GM20000 (cell line): ENCODE measurements at regions not wholly inside any gene's neighbourhood (a gene's known extent, or its start where the extent isn't known, plus 50 kb on each side); places are given as distances from the start of the nearest gene placed in this dataset.

Source experiments
- DNase-seq: peaks from one replicate; pipeline ENCODE4 v3.0.0; 2012; ENCODE audit warnings: low spot score
- TF ChIP-seq, protein P1 (sequence below): IDR thresholded peaks from 2 replicates; pipeline ENCODE4 v1.5.1; 2012; ENCODE audit warnings: mild to moderate bottlenecking, control low read depth; ENCODE audit errors: extremely low read depth, missing control alignments

GRCh38 chr1:4602462-4603294 is 51.7 kb upstream of the AJAP1 start:
- TF ChIP-seq, protein P1, sequence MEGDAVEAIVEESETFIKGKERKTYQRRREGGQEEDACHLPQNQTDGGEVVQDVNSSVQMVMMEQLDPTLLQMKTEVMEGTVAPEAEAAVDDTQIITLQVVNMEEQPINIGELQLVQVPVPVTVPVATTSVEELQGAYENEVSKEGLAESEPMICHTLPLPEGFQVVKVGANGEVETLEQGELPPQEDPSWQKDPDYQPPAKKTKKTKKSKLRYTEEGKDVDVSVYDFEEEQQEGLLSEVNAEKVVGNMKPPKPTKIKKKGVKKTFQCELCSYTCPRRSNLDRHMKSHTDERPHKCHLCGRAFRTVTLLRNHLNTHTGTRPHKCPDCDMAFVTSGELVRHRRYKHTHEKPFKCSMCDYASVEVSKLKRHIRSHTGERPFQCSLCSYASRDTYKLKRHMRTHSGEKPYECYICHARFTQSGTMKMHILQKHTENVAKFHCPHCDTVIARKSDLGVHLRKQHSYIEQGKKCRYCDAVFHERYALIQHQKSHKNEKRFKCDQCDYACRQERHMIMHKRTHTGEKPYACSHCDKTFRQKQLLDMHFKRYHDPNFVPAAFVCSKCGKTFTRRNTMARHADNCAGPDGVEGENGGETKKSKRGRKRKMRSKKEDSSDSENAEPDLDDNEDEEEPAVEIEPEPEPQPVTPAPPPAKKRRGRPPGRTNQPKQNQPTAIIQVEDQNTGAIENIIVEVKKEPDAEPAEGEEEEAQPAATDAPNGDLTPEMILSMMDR = no peak
- DNase-seq = no peak

- no peak for DNase-seq
- TF ChIP-seq, protein P1 = no peak
Observed at GRCh38 chr1:4603295-4604110, 50.9 kb upstream of the AJAP1 start.
